ENCODE measurements at regions not wholly inside any gene's neighbourhood (a gene's known extent, or its start where the extent isn't known, plus 50 kb on each side); places are given as distances from the start of the nearest gene placed in this dataset.
"Not testable (repeated sequence)": the region's sequence is repeated elsewhere in the genome, so short reads cannot be mapped to it uniquely, and the experiment has no call there.

DNA sequence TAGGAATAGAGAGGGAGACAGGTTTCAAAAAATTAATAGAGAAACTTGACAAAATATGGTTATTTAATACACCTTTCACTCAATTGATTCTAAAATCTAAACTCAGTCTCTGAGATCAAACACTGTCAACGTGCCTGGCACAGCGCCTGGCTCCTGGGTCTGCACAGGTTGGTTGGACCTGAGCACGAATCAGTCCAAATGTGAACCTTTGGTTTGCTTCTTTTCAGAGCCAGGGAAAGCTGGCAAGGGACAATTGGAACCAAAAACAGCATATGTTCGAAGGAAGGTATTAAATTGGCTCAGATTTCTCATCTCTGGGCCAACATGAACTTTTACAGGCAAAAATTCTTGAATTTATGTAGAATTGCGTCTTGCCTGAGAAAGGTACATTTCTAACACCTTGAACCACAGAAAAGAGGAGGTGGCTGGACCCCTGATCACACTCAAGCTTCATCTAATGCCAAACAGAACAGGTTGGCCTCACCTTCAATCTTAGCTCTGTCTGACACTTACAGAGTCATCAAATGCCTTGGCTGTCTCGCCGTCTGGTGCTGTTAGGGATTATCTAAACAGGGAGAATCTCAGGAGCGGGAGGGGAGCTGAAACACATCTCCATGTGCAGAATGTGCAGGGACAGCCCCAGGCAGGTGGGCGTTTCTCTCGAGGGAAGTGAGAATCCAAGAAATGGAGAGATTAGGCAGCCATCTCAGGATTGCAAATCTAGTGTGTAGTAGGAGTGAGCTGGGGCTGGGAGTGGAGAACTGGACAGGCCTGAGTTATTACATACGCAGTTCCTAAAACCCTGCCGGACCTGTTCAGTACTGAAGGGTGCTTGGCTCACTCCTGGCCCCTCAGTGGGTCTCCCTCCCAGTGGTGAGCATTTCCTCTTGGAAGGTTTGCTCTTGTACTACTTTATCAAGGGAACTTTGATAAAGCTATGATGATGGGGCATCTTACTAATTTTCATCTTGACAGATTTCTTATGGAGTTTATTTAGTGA is 442.2 kb upstream of the B3GAT1 start:
- peaks cover 0 to 2% (median 0%) of the 10 kb centered on the region in 3 donors for H3K9me3 ChIP-seq (ENCODE audit: control insufficient read depth in 2 of 3, insufficient read depth in 1 of 3, low read length in 3 of 3)
- H3K36me3 ChIP-seq (ENCODE audit: control insufficient read depth in 2 of 3, insufficient read depth in 3 of 3, low read length in 3 of 3), result no peaks in the 10 kb centered on the region
- peaks cover 0 to 3% (median 0%) of the 10 kb centered on the region in 3 donors for H3K4me1 ChIP-seq (ENCODE audit: control insufficient read depth in 2 of 3, insufficient read depth in 2 of 3, low read depth in 1 of 3, low read length in 3 of 3)
- TF ChIP-seq, protein P1, sequence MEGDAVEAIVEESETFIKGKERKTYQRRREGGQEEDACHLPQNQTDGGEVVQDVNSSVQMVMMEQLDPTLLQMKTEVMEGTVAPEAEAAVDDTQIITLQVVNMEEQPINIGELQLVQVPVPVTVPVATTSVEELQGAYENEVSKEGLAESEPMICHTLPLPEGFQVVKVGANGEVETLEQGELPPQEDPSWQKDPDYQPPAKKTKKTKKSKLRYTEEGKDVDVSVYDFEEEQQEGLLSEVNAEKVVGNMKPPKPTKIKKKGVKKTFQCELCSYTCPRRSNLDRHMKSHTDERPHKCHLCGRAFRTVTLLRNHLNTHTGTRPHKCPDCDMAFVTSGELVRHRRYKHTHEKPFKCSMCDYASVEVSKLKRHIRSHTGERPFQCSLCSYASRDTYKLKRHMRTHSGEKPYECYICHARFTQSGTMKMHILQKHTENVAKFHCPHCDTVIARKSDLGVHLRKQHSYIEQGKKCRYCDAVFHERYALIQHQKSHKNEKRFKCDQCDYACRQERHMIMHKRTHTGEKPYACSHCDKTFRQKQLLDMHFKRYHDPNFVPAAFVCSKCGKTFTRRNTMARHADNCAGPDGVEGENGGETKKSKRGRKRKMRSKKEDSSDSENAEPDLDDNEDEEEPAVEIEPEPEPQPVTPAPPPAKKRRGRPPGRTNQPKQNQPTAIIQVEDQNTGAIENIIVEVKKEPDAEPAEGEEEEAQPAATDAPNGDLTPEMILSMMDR (IDR thresholded peaks at IDR 0.05; ENCODE audit: borderline replicate concordance, extremely low read depth, insufficient read depth), result no peak
- H3K9ac ChIP-seq (ENCODE audit: low read length in 3 of 3), result no peak overlapping the region
- H3K27ac ChIP-seq (ENCODE audit: low read depth in 2 of 2, low read length in 2 of 2), result no peak overlapping the region
- H3K4me3 ChIP-seq (ENCODE audit: low read length in 3 of 3), result no peak overlapping the region
- intact Hi-C loops (cut with DNase I), result no loop called here
- FAIRE-seq (no peak), DNase-seq (no peak)
- peaks cover 3% of the 10 kb centered on the region for H3K27me3 ChIP-seq (ENCODE audit: control insufficient read depth, insufficient read depth, low read length)

DNA sequence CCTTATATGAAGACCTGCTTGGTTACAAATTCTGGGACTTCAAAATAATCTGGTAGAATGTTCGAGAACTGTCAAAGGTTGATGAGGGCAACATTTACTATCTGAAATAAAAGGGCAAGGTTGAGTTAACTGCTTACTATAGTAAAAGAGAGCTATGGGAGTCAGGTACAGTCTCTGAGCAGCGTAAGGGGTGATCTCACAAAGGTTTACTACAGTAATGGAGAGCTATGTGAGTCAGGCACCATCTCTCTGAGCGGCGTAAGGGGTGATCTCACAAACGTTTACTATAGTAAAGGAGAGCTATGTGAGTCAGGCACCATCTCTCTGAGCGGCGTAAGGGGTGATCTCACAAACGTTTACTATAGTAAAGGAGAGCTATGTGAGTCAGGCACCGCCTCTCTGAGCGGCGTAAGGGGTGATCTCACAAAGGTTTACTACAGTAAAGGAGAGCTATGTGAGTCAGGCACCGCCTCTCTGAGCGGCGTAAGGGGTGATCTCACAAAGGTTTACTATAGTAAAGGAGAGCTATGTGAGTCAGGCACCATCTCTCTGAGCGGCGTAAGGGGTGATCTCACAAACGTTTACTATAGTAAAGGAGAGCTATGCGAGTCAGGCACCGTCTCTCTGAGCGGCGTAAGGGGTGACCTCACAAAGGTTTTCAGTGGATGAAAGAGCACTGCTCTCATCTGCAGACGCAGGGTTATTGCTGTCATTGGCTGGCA is 439.6 kb upstream of the B3GAT1 start:
- intact Hi-C loops (cut with DNase I); H3K4me1 ChIP-seq (ENCODE audit: control insufficient read depth in 2 of 3, insufficient read depth in 2 of 3, low read depth in 1 of 3, low read length in 3 of 3); H3K9me3 ChIP-seq (ENCODE audit: control insufficient read depth in 2 of 3, insufficient read depth in 1 of 3, low read length in 3 of 3); H3K36me3 ChIP-seq (ENCODE audit: control insufficient read depth in 2 of 3, insufficient read depth in 3 of 3, low read length in 3 of 3); H3K27me3 ChIP-seq (ENCODE audit: control insufficient read depth, insufficient read depth, low read length); H3K27ac ChIP-seq (ENCODE audit: low read depth in 2 of 2, low read length in 2 of 2): not testable (repeated sequence)
- Histone ChIP-seq H3K4me3 (ENCODE audit: low read length in 3 of 3) (peak overlapping the region in 1 of 3 donors; percentile 91), H3K9ac (ENCODE audit: low read length in 3 of 3) (peak overlapping the region in 1 of 3 donors; percentile 95)
- DNase-seq (peak in 1 of 5 donors; percentile 85), FAIRE-seq (peak; percentile 88)

DNA sequence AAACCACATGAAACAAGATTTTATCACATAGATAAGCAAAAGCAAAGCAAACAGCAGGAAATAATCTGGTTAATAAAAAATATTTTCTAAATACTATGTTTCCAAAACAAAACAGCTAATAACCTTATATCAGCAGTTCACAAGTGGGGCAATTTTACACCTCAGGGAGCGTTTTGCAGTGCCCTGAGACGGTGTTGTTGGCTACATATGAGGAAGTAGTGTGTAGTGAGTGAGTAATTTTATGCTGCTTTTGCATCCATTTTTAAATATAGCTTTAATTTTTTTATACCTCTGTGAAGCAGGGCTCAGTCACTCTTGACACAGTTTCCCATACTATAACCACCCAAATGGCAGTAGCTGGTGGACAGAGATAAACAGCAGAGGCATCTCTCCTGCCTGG is 438.5 kb upstream of the B3GAT1 start:
- no peak for FAIRE-seq
- DNase-seq, result no peak
- TF ChIP-seq, protein P1 (IDR thresholded peaks at IDR 0.05; ENCODE audit: borderline replicate concordance, extremely low read depth, insufficient read depth), result no peak
- Histone ChIP-seq H3K9ac (ENCODE audit: low read length in 3 of 3) (no peak overlapping the region), H3K4me3 (ENCODE audit: low read length in 3 of 3) (no peak overlapping the region), H3K36me3 (ENCODE audit: control insufficient read depth in 2 of 3, insufficient read depth in 3 of 3, low read length in 3 of 3) (no peaks in the 10 kb centered on the region), H3K9me3 (ENCODE audit: control insufficient read depth in 2 of 3, insufficient read depth in 1 of 3, low read length in 3 of 3) (peaks cover 0 to 2% (median 0%) of the 10 kb centered on the region in 3 donors), H3K27ac (ENCODE audit: low read depth in 2 of 2, low read length in 2 of 2) (no peak overlapping the region), H3K27me3 (ENCODE audit: control insufficient read depth, insufficient read depth, low read length) (peaks cover 3% of the 10 kb centered on the region), H3K4me1 (ENCODE audit: control insufficient read depth in 2 of 3, insufficient read depth in 2 of 3, low read depth in 1 of 3, low read length in 3 of 3) (peaks cover 0 to 3% (median 0%) of the 10 kb centered on the region in 3 donors)
- intact Hi-C loops (cut with DNase I), result no loop called here

DNA sequence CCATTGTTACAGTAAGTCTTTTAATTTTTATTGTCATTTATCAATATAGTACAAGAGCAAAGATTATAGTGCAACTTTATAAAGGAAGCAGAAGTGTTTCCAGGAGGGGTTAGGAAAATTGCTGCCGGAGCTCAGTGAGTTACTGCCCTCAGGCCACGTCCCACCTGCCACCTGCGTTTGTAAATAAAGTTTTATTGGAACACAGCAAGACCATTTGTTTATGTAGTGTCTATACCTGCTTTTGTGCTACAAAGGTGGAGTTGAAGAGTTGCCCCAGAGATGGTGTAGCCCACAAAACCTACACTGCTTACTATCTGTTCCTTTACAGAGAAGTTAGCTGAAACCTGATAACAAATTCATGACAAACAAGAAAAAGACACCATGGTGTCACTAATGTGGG is 437.8 kb upstream of the B3GAT1 start:
- intact Hi-C loops (cut with DNase I), result no loop called here
- Histone ChIP-seq H3K9ac (ENCODE audit: low read length in 3 of 3) (no peak overlapping the region), H3K4me3 (ENCODE audit: low read length in 3 of 3) (no peak overlapping the region), H3K4me1 (ENCODE audit: control insufficient read depth in 2 of 3, insufficient read depth in 2 of 3, low read depth in 1 of 3, low read length in 3 of 3) (peaks cover 0 to 3% (median 0%) of the 10 kb centered on the region in 3 donors), H3K27me3 (ENCODE audit: control insufficient read depth, insufficient read depth, low read length) (peaks cover 3% of the 10 kb centered on the region), H3K36me3 (ENCODE audit: control insufficient read depth in 2 of 3, insufficient read depth in 3 of 3, low read length in 3 of 3) (no peaks in the 10 kb centered on the region), H3K9me3 (ENCODE audit: control insufficient read depth in 2 of 3, insufficient read depth in 1 of 3, low read length in 3 of 3) (peaks cover 0 to 2% (median 0%) of the 10 kb centered on the region in 3 donors), H3K27ac (ENCODE audit: low read depth in 2 of 2, low read length in 2 of 2) (no peak overlapping the region)
- FAIRE-seq, result no peak
- TF ChIP-seq, protein P1 (IDR thresholded peaks at IDR 0.05; ENCODE audit: borderline replicate concordance, extremely low read depth, insufficient read depth), result no peak
- DNase-seq, result no peak
